CD14-positive monocyte (primary cell): ENCODE measurements at regions not wholly inside any gene's neighbourhood (a gene's known extent, or its start where the extent isn't known, plus 50 kb on each side); places are given as distances from the start of the nearest gene placed in this dataset.

Experiments
- DNase-seq, 3 donors: peaks; one replicate each; pipeline ENCODE4 v3.0.0-alpha.2; 2011 to 2022
- H2AFZ ChIP-seq: 2 replicates; pipeline ENCODE4 v1.6.0; 2012; ENCODE audit warnings: mild to moderate bottlenecking, low read depth, low read length, inconsistent platforms; ENCODE audit not compliant: insufficient read depth, poor library complexity, severe bottlenecking
- H3K27ac ChIP-seq, 2 donors: 1 replicate in 1 of 2; 2 replicates in 1 of 2; pipeline ENCODE4 v1.5.1; 2012 to 2013; ENCODE audit warnings: low read length in 2 of 2, control low read depth in 1 of 2, inconsistent platforms in 1 of 2, low read depth in 1 of 2, mild to moderate bottlenecking in 1 of 2
- H3K27me3 ChIP-seq, 2 donors: one replicate each; pipeline versions ENCODE4 v1.6.0 to v1.6.1; 2011 to 2013; ENCODE audit warnings: low read length in 2 of 2; ENCODE audit not compliant: control insufficient read depth in 2 of 2, insufficient read depth in 2 of 2
- H3K36me3 ChIP-seq, 2 donors: replicated peaks in 1 of 2; 1 replicate in 1 of 2; 2 replicates in 1 of 2; pipeline versions ENCODE4 v1.5.1 to v1.6.1; 2012 to 2013; ENCODE audit warnings: low read length in 2 of 2, control low read depth in 1 of 2, inconsistent platforms in 1 of 2, mild to moderate bottlenecking in 1 of 2; ENCODE audit not compliant: insufficient read depth in 2 of 2, control insufficient read depth in 1 of 2
- H3K4me1 ChIP-seq, 2 donors: 1 replicate in 1 of 2; 2 replicates in 1 of 2; pipeline versions ENCODE4 v1.5.1 to v1.6.1; 2012 to 2013; ENCODE audit warnings: low read length in 2 of 2, control low read depth in 1 of 2, inconsistent platforms in 1 of 2, mild to moderate bottlenecking in 1 of 2, moderate library complexity in 1 of 2; ENCODE audit not compliant: insufficient read depth in 2 of 2, control insufficient read depth in 1 of 2
- H3K4me2 ChIP-seq: replicated peaks from 2 replicates; pipeline ENCODE3; 2012; ENCODE audit warnings: low read length, moderate library complexity, mild to moderate bottlenecking; ENCODE audit not compliant: poor library complexity, severe bottlenecking; ENCODE audit errors: extremely low read depth
- H3K4me3 ChIP-seq, 3 experiments: fragments of 200-600 bp in 1 of 3; sonication (generic) in 1 of 3; replicated peaks in 1 of 3; 1 replicate in 2 of 3; 2 replicates in 1 of 3; pipeline ENCODE4 v1.5.1; 2011 to 2013; ENCODE audit warnings: low read length in 3 of 3, mild to moderate bottlenecking in 3 of 3, control low read depth in 2 of 3, low read depth in 2 of 3, inconsistent platforms in 1 of 3, moderate library complexity in 1 of 3
- H3K79me2 ChIP-seq: 2 replicates; pipeline ENCODE4 v1.6.0; 2012; ENCODE audit warnings: mild to moderate bottlenecking, control low read depth, inconsistent platforms, low read length, moderate library complexity; ENCODE audit not compliant: insufficient read depth
- H3K9ac ChIP-seq: 2 replicates; pipeline ENCODE4 v1.6.0; 2017; ENCODE audit warnings: low read length, mild to moderate bottlenecking; ENCODE audit not compliant: insufficient read depth, poor library complexity, severe bottlenecking
- H3K9me3 ChIP-seq, 2 donors: replicated peaks in 1 of 2; 1 replicate in 1 of 2; 2 replicates in 1 of 2; pipeline versions ENCODE4 v1.5.1 to v1.6.1; 2012 to 2013; ENCODE audit warnings: low read length in 2 of 2, control low read depth in 1 of 2; ENCODE audit not compliant: control insufficient read depth in 1 of 2, insufficient read depth in 1 of 2
- H4K20me1 ChIP-seq: 2 replicates; pipeline ENCODE4 v1.6.0; 2012; ENCODE audit warnings: mild to moderate bottlenecking, low read length, control low read depth, moderate library complexity; ENCODE audit not compliant: insufficient read depth
- H3K27ac Mint-ChIP-seq, 7 donors: one replicate each; pipeline ENCODE4 v1.8.0; 2020; ENCODE audit warnings: mild to moderate bottlenecking in 7 of 7, mixed read lengths in 7 of 7, moderate library complexity in 6 of 7, inconsistent platforms in 2 of 7
- H3K27me3 Mint-ChIP-seq, 3 donors: one replicate each; pipeline ENCODE4 v1.8.0; 2021 to 2022; ENCODE audit warnings: low read depth in 3 of 3, mild to moderate bottlenecking in 3 of 3, mixed read lengths in 3 of 3, moderate library complexity in 3 of 3, inconsistent platforms in 1 of 3
- H3K36me3 Mint-ChIP-seq, 2 donors: one replicate each; pipeline ENCODE4 v1.8.0; 2020; ENCODE audit warnings: mixed read lengths in 2 of 2, inconsistent platforms in 1 of 2, mild to moderate bottlenecking in 1 of 2
- H3K4me1 Mint-ChIP-seq: one replicate; pipeline ENCODE4 v1.8.0; 2020; ENCODE audit warnings: mild to moderate bottlenecking, mixed read lengths
- H3K4me3 Mint-ChIP-seq, 2 donors: one replicate each; pipeline ENCODE4 v1.8.0; 2020; ENCODE audit warnings: mild to moderate bottlenecking in 2 of 2, mixed read lengths in 2 of 2, moderate library complexity in 1 of 2
- H3K9me3 Mint-ChIP-seq, 7 donors: one replicate each; pipeline ENCODE4 v1.8.0; 2020 to 2022; ENCODE audit warnings: mixed read lengths in 7 of 7, mild to moderate bottlenecking in 6 of 7, moderate library complexity in 6 of 7, inconsistent platforms in 2 of 7
- CTCF ChIP-seq: fragments of 200-600 bp; IDR thresholded peaks from one replicate; pipeline ENCODE4 v1.8.0; 2022; ENCODE audit warnings: antibody characterized with exemption, mild to moderate bottlenecking
- WGBS: methylation state at CpG from one replicate; pipeline ENCODE4 v1.1.5; 2013; ENCODE audit warnings: missing lambda C conversion rate; ENCODE audit not compliant: insufficient coverage; 5-methylcytosine and 5-hydroxymethylcytosine counted together
- intact Hi-C, 2 donors: fragments of 100-400 bp; cut with micrococcal nuclease; formaldehyde crosslinking; loops; one replicate each; pipeline versions ENCODE4 v1.15.0 to v1.15.1; 2023

- Mint-ChIP-seq H3K27ac (no peak overlapping the region), H3K36me3 (no peaks in the 10 kb centered on the region), H3K9me3 (peaks cover 0 to 4% (median 2%) of the 10 kb centered on the region in 7 donors), H3K4me1 (no peaks in the 10 kb centered on the region), H3K4me3 (no peak overlapping the region), H3K27me3 (no peaks in the 10 kb centered on the region)
- H3K27ac ChIP-seq, result no peak overlapping the region
- H3K4me3 ChIP-seq, result no peak overlapping the region
- no peak overlapping the region for H3K4me2 ChIP-seq
- no peaks in the 10 kb centered on the region for H4K20me1 ChIP-seq
- no peak overlapping the region for H2AFZ ChIP-seq
- H3K9ac ChIP-seq, result no peak overlapping the region
- H3K79me2 ChIP-seq, result no peaks in the 10 kb centered on the region
- TF ChIP-seq CTCF, result no peak
- H3K36me3 ChIP-seq, result no peaks in the 10 kb centered on the region
- no peaks in the 10 kb centered on the region for H3K4me1 ChIP-seq
- intact Hi-C loops, result no loop called here
- DNase-seq, result no peak
- H3K9me3 ChIP-seq, result no peaks in the 10 kb centered on the region
- WGBS, result no CpG with 5 or more reads among the region's 1 CpG
- no peaks in the 10 kb centered on the region for H3K27me3 ChIP-seq
Measured at GRCh38 chr1:189899686-189900425, 577.8 kb downstream of the BRINP3 start.

- intact Hi-C loops, result no loop called here
- TF ChIP-seq CTCF, result no peak
- Mint-ChIP-seq H3K27ac (no peak overlapping the region), H3K4me1 (no peaks in the 10 kb centered on the region), H3K36me3 (no peaks in the 10 kb centered on the region), H3K9me3 (peaks cover 0 to 8% (median 2%) of the 10 kb centered on the region in 7 donors), H3K27me3 (no peaks in the 10 kb centered on the region), H3K4me3 (no peak overlapping the region)
- Histone ChIP-seq H3K27me3 (no peaks in the 10 kb centered on the region), H3K4me1 (no peaks in the 10 kb centered on the region), H3K36me3 (no peaks in the 10 kb centered on the region), H3K4me2 (no peak overlapping the region), H3K4me3 (no peak overlapping the region), H3K27ac (no peak overlapping the region), H3K79me2 (no peaks in the 10 kb centered on the region), H4K20me1 (no peaks in the 10 kb centered on the region), H2AFZ (no peak overlapping the region), H3K9ac (no peak overlapping the region), H3K9me3 (peaks cover 3 to 5% of the 10 kb centered on the region in 2 donors)
- WGBS, result no CpG with 5 or more reads among the region's 2 CpGs
- DNase-seq, result no peak
Measured at GRCh38 chr1:189904509-189904908, 573.2 kb downstream of the BRINP3 start.
